PC-9 (cell line): ENCODE measurements at regions not wholly inside any gene's neighbourhood (a gene's known extent, or its start where the extent isn't known, plus 50 kb on each side); places are given as distances from the start of the nearest gene placed in this dataset.

ENCODE experiments used
- BruUV-seq: library from RNA; stranded (reverse); fragments of 400-500 nt; replicated peaks from 2 replicates; lab custom pipeline; 2021; lab: Mats Ljungman, UMichigan
- CTCF ChIA-PET: fragments of 300-600 bp; sonication (Branson Sonifier 250); formaldehyde crosslinking; loops from one replicate; lab custom pipeline; 2022; ENCODE audit warnings: antibody characterized with exemption; lab: Charles Lee
- POLR2A ChIA-PET: fragments of 300-600 bp; sonication (Branson Sonifier 250); formaldehyde crosslinking; loops from one replicate; lab custom pipeline; 2022; ENCODE audit warnings: antibody characterized with exemption; ENCODE audit not compliant: unreplicated experiment; lab: Charles Lee
- DNase-seq, 2 experiments: peaks; one replicate each; pipeline versions ENCODE4 v3.0.0 to v3.0.0-alpha.2; 2015 to 2022; ENCODE audit warnings: mixed read lengths in 1 of 2
- H2AFZ ChIP-seq: fragments of 200-600 bp; sonication (generic); 2 replicates; pipeline ENCODE4 v1.8.1; 2017; ENCODE audit warnings: antibody characterized with exemption
- H3F3A ChIP-seq: fragments of 200-600 bp; sonication (generic); 2 replicates; pipeline ENCODE4 v1.8.1; 2017; ENCODE audit warnings: antibody characterized with exemption, mild to moderate bottlenecking, low read depth; ENCODE audit not compliant: insufficient read depth
- H3K27ac ChIP-seq: fragments of 200-600 bp; sonication (generic); 2 replicates; pipeline ENCODE4 v1.6.1; 2016; ENCODE audit warnings: mixed run types
- H3K27me3 ChIP-seq: fragments of 200-600 bp; sonication (generic); 2 replicates; pipeline ENCODE4 v1.6.1; 2016; ENCODE audit warnings: low read depth, mixed run types; ENCODE audit not compliant: insufficient read depth
- H3K36me3 ChIP-seq: fragments of 200-600 bp; sonication (generic); 2 replicates; pipeline ENCODE4 v1.6.1; 2016; ENCODE audit warnings: low read depth, mixed run types
- H3K4me1 ChIP-seq: fragments of 200-600 bp; sonication (generic); replicated peaks from 2 replicates; pipeline ENCODE4 v1.6.1; 2016; ENCODE audit warnings: mixed run types; ENCODE audit not compliant: insufficient read depth
- H3K4me2 ChIP-seq: fragments of 200-600 bp; sonication (generic); 2 replicates; pipeline ENCODE4 v1.6.1; 2017; ENCODE audit warnings: mixed run types
- H3K4me3 ChIP-seq: fragments of 200-600 bp; sonication (generic); 2 replicates; pipeline ENCODE4 v1.6.1; 2016; ENCODE audit warnings: mixed run types
- H3K79me2 ChIP-seq: fragments of 200-600 bp; sonication (generic); 2 replicates; pipeline ENCODE4 v1.6.1; 2017; ENCODE audit warnings: low read depth, mixed run types
- H3K9me2 ChIP-seq: fragments of 200-600 bp; sonication (generic); 2 replicates; pipeline ENCODE4 v1.8.1; 2017; ENCODE audit warnings: mild to moderate bottlenecking; ENCODE audit not compliant: insufficient read depth
- H3K9me3 ChIP-seq: fragments of 200-600 bp; sonication (generic); 2 replicates; pipeline ENCODE4 v1.8.1; 2016; ENCODE audit warnings: low read depth; ENCODE audit not compliant: insufficient read depth
- H4K20me1 ChIP-seq: fragments of 200-600 bp; sonication (generic); 2 replicates; pipeline ENCODE4 v1.8.1; 2017; ENCODE audit not compliant: insufficient read depth
- EZH2 ChIP-seq: fragments of 200-600 bp; sonication (generic); IDR thresholded peaks from 2 replicates; pipeline ENCODE4 v1.8.0; 2017; ENCODE audit warnings: antibody characterized with exemption, low read depth
- intact Hi-C: fragments of 100-400 bp; cut with micrococcal nuclease; formaldehyde crosslinking; loops from one replicate; pipeline ENCODE4 v1.10.0; 2022; ENCODE audit not compliant: unreplicated experiment
- TF ChIP-seq, protein P1 (sequence below): fragments of 200-600 bp; sonication (generic); conservative IDR thresholded peaks from 2 replicates; pipeline ENCODE4 v1.6.1; 2017; ENCODE audit warnings: mixed run types, antibody characterized with exemption, mild to moderate bottlenecking, moderate library complexity

DNA sequence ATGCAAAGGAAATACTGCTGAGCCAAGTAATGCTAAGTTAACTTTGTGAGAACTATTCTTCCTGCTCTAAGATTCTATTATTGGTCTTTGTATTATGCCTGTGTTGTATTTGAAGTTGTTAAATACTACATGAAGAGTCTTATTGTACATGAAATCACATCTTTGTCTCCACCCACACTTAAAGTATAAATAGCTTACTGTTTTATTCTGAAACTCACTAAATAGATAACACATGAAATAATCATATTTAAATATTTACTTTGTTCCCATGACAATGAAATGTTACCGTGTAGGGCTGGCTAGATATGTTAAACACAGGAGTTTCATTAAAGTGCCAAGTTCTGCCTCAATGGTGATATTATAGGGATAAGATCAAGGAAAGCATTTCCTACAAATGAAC is 562.1 kb upstream of the ATXN8OS start:
- H3K9me3 ChIP-seq, result no peaks in the 10 kb centered on the region
- H3K4me2 ChIP-seq, result no peak overlapping the region
- no peak overlapping the region for H3K27ac ChIP-seq
- no peaks in the 10 kb centered on the region for H3K27me3 ChIP-seq
- no TSS peak for BruUV-seq
- no peak for DNase-seq
- H2AFZ ChIP-seq, result no peak overlapping the region
- H3K4me3 ChIP-seq, result no peak overlapping the region
- POLR2A ChIA-PET, result no interaction called here
- TF ChIP-seq EZH2, result no peak
- TF ChIP-seq, protein P1, sequence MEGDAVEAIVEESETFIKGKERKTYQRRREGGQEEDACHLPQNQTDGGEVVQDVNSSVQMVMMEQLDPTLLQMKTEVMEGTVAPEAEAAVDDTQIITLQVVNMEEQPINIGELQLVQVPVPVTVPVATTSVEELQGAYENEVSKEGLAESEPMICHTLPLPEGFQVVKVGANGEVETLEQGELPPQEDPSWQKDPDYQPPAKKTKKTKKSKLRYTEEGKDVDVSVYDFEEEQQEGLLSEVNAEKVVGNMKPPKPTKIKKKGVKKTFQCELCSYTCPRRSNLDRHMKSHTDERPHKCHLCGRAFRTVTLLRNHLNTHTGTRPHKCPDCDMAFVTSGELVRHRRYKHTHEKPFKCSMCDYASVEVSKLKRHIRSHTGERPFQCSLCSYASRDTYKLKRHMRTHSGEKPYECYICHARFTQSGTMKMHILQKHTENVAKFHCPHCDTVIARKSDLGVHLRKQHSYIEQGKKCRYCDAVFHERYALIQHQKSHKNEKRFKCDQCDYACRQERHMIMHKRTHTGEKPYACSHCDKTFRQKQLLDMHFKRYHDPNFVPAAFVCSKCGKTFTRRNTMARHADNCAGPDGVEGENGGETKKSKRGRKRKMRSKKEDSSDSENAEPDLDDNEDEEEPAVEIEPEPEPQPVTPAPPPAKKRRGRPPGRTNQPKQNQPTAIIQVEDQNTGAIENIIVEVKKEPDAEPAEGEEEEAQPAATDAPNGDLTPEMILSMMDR, result no peak
- no peaks in the 10 kb centered on the region for H3F3A ChIP-seq
- H3K79me2 ChIP-seq, result no peaks in the 10 kb centered on the region
- H3K4me1 ChIP-seq, result no peaks in the 10 kb centered on the region
- no peaks in the 10 kb centered on the region for H3K9me2 ChIP-seq
- H4K20me1 ChIP-seq, result no peaks in the 10 kb centered on the region; the same call in 1 of the 2 replicates
- CTCF ChIA-PET, result interaction anchor here (0.5 kb wide), 1 partner anchor 682 kb away, joined by 3 read pairs; no protein-coding TSS in a partner anchor
- H3K36me3 ChIP-seq, result no peaks in the 10 kb centered on the region
- intact Hi-C loops, result no loop called here

GRCh38 chr13:69524459-69525150 is 583.0 kb upstream of the ATXN8OS start:
- CTCF ChIA-PET, result no interaction called here
- no TSS peak for BruUV-seq

GRCh38 chr13:69496981-69497380 is 610.6 kb upstream of the ATXN8OS start:
- Histone ChIP-seq H3K4me1 (no peaks in the 10 kb centered on the region), H3K9me3 (no peaks in the 10 kb centered on the region), H3K27me3 (no peaks in the 10 kb centered on the region), H3K27ac (no peak overlapping the region), H3K79me2 (no peaks in the 10 kb centered on the region), H3F3A (no peaks in the 10 kb centered on the region), H4K20me1 (no peaks in the 10 kb centered on the region), H3K4me3 (no peak overlapping the region), H3K36me3 (no peaks in the 10 kb centered on the region), H3K4me2 (no peak overlapping the region), H3K9me2 (no peaks in the 10 kb centered on the region; the same call in 1 of the 2 replicates), H2AFZ (no peak overlapping the region)
- no TSS peak for BruUV-seq
- intact Hi-C loops, result no loop called here
- DNase-seq, result no peak
- CTCF ChIA-PET, result no interaction called here
- POLR2A ChIA-PET, result no interaction called here
- no peak for TF ChIP-seq EZH2
- TF ChIP-seq, protein P1, result no peak

More at GRCh38 chr13:69524459-69525150, 583.0 kb upstream of the ATXN8OS start:
- Histone ChIP-seq H3K27ac (no peak overlapping the region), H3F3A (no peaks in the 10 kb centered on the region), H3K9me2 (no peaks in the 10 kb centered on the region; the same call in 1 of the 2 replicates), H3K27me3 (no peaks in the 10 kb centered on the region), H3K36me3 (no peaks in the 10 kb centered on the region), H3K9me3 (no peaks in the 10 kb centered on the region; the same call in 1 of the 2 replicates), H3K4me2 (no peak overlapping the region), H3K4me3 (no peak overlapping the region), H4K20me1 (no peaks in the 10 kb centered on the region; the same call in 1 of the 2 replicates), H3K4me1 (no peaks in the 10 kb centered on the region), H2AFZ (no peak overlapping the region), H3K79me2 (no peaks in the 10 kb centered on the region)
- POLR2A ChIA-PET, result no interaction called here
- DNase-seq, result no peak
- no peak for TF ChIP-seq EZH2
- TF ChIP-seq, protein P1, result peak; percentile 60
- intact Hi-C loops, result no loop called here
